Activated CD8-positive, alpha-beta T cell treated with anti-CD3 and anti-CD28 coated beads, Interleukin-2, amount 10 ng/mL, durations not matched to agents 7 days and 5 days (primary cell): ENCODE measurements at regions not wholly inside any gene's neighbourhood (a gene's known extent, or its start where the extent isn't known, plus 50 kb on each side); places are given as distances from the start of the nearest gene placed in this dataset.

Source experiments
- ATAC-seq: fragments of 150-1000 bp; cut with Tn5 transposase; one replicate; pipeline ENCODE4 v1.10.0; 2021; ENCODE audit warnings: moderate library complexity
- CTCF ChIA-PET: fragments of 350-600 bp; sonication (Branson Sonifier 250); formaldehyde crosslinking; loops from one replicate; lab custom pipeline; 2021; ENCODE audit warnings: antibody characterized with exemption; lab: Charles Lee
- POLR2A ChIA-PET: fragments of 350-600 bp; sonication (Branson Sonifier 250); formaldehyde crosslinking; loops from one replicate; lab custom pipeline; 2021; ENCODE audit warnings: antibody characterized with exemption; lab: Charles Lee
- DNase-seq: peaks from one replicate; pipeline ENCODE4 v3.0.0-alpha.2; 2020
- H3K27ac Mint-ChIP-seq: one replicate; pipeline ENCODE4 v1.8.0; 2021; ENCODE audit warnings: mild to moderate bottlenecking, mixed read lengths
- H3K27me3 Mint-ChIP-seq: one replicate; pipeline ENCODE4 v1.8.0; 2021; ENCODE audit warnings: low read depth, mixed read lengths
- H3K36me3 Mint-ChIP-seq: one replicate; pipeline ENCODE4 v1.8.0; 2021; ENCODE audit warnings: low read depth, mixed read lengths
- H3K4me1 Mint-ChIP-seq: one replicate; pipeline ENCODE4 v1.8.0; 2021; ENCODE audit warnings: low read depth, mixed read lengths
- H3K4me3 Mint-ChIP-seq: one replicate; pipeline ENCODE4 v1.8.0; 2021; ENCODE audit warnings: mild to moderate bottlenecking, mixed read lengths
- H3K9me3 Mint-ChIP-seq: one replicate; pipeline ENCODE4 v1.8.0; 2022; ENCODE audit warnings: mixed read lengths; ENCODE audit not compliant: insufficient read depth

GRCh38 chr7:142327628-142328405 lies 70.0 kb upstream of the PRSS58 start:
- H3K9me3 Mint-ChIP-seq, result no peaks in the 10 kb centered on the region
- H3K27ac Mint-ChIP-seq, result peak overlapping the region; percentile 65
- peaks cover 16% of the 10 kb centered on the region for H3K4me1 Mint-ChIP-seq
- H3K27me3 Mint-ChIP-seq, result peaks cover 24% of the 10 kb centered on the region
- no peak for ATAC-seq
- POLR2A ChIA-PET, result no interaction called here
- CTCF ChIA-PET, result no interaction called here
- no peak for DNase-seq
- H3K4me3 Mint-ChIP-seq, result peak overlapping the region; percentile 16
- H3K36me3 Mint-ChIP-seq, result no peaks in the 10 kb centered on the region

- Mint-ChIP-seq H3K27ac (peak overlapping the region; percentile 31), H3K36me3 (no peaks in the 10 kb centered on the region)
- CTCF ChIA-PET, result interaction anchor here (0.7 to 4.0 kb wide), 17 partner anchors 9 to 494 kb away, joined by 3 to 39 read pairs (median 5); no protein-coding TSS in a partner anchor
Measured at GRCh38 chr7:142323706-142324105, 65.8 kb upstream of the PRSS58 start.

GRCh38 chr7:142321391-142321790 lies 63.5 kb upstream of the PRSS58 start:
- Mint-ChIP-seq H3K36me3 (no peaks in the 10 kb centered on the region), H3K27me3 (peaks cover 22% of the 10 kb centered on the region), H3K4me1 (peaks cover 17% of the 10 kb centered on the region), H3K4me3 (peak overlapping the region; percentile 31), H3K9me3 (no peaks in the 10 kb centered on the region), H3K27ac (peak overlapping the region; percentile 31)
- ChIA-PET CTCF (interaction anchor here (1.4 to 5.9 kb wide), 4 partner anchors 18 to 678 kb away, joined by 4 to 53 read pairs (median 12); no protein-coding TSS in a partner anchor), POLR2A (interaction anchor here (1.0 to 2.3 kb wide), 5 partner anchors 17 to 490 kb away, joined by 4 to 7 read pairs (median 5); no protein-coding TSS in a partner anchor)
- DNase-seq (no peak), ATAC-seq (no peak)

More at GRCh38 chr7:142323706-142324105, 65.8 kb upstream of the PRSS58 start:
- Mint-ChIP-seq H3K27me3 (peaks cover 22% of the 10 kb centered on the region), H3K4me3 (no peak overlapping the region), H3K4me1 (peaks cover 20% of the 10 kb centered on the region), H3K9me3 (no peaks in the 10 kb centered on the region)
- DNase-seq (peak; percentile 53), ATAC-seq (peak; percentile 72)
- POLR2A ChIA-PET, result no interaction called here

- Mint-ChIP-seq H3K4me1 (peaks cover 17% of the 10 kb centered on the region), H3K36me3 (no peaks in the 10 kb centered on the region), H3K27ac (peak overlapping the region; percentile 46), H3K4me3 (peak overlapping the region; percentile 31), H3K27me3 (peaks cover 25% of the 10 kb centered on the region), H3K9me3 (no peaks in the 10 kb centered on the region)
- ChIA-PET POLR2A (interaction anchor here (0.9 to 2.3 kb wide), 8 partner anchors 17 to 490 kb away, joined by 3 to 7 read pairs (median 4); no protein-coding TSS in a partner anchor), CTCF (interaction anchor here (0.8 to 5.9 kb wide), 7 partner anchors 10 to 679 kb away, joined by 3 to 53 read pairs (median 6); no protein-coding TSS in a partner anchor)
- ATAC-seq, result no peak
- no peak for DNase-seq
Measured at GRCh38 chr7:142320883-142321282, 63.0 kb upstream of the PRSS58 start.

GRCh38 chr7:142319970-142320369 lies 62.1 kb upstream of the PRSS58 start:
- Mint-ChIP-seq H3K9me3 (no peaks in the 10 kb centered on the region), H3K4me3 (peak overlapping the region; percentile 39), H3K27me3 (peaks cover 29% of the 10 kb centered on the region), H3K27ac (peak overlapping the region; percentile 45), H3K4me1 (peaks cover 17% of the 10 kb centered on the region), H3K36me3 (no peaks in the 10 kb centered on the region)
- ChIA-PET POLR2A (interaction anchor here (0.9 to 2.3 kb wide), 5 partner anchors 468 to 489 kb away, joined by 3 to 7 read pairs (median 4); no protein-coding TSS in a partner anchor), CTCF (interaction anchor here (0.5 to 5.9 kb wide), 22 partner anchors 9 to 683 kb away, joined by 3 to 53 read pairs (median 5); no protein-coding TSS in a partner anchor)
- peak; percentile 55 for DNase-seq
- ATAC-seq, result peak; percentile 66

GRCh38 chr7:142314281-142314680 lies 56.4 kb upstream of the PRSS58 start:
- H3K4me3 Mint-ChIP-seq, result no peak overlapping the region
- POLR2A ChIA-PET, result interaction anchor here (2.5 kb wide), 1 partner anchor 494 kb away, joined by 12 read pairs; no protein-coding TSS in a partner anchor
- H3K27me3 Mint-ChIP-seq, result peaks cover 34% of the 10 kb centered on the region
- CTCF ChIA-PET, result interaction anchor here (1.0 to 4.2 kb wide), 5 partner anchors 10 to 70 kb away, joined by 3 to 40 read pairs (median 5); no protein-coding TSS in a partner anchor
- ATAC-seq (no peak), DNase-seq (no peak)
- H3K9me3 Mint-ChIP-seq, result no peaks in the 10 kb centered on the region
- no peak overlapping the region for H3K27ac Mint-ChIP-seq
- H3K36me3 Mint-ChIP-seq, result no peaks in the 10 kb centered on the region
- H3K4me1 Mint-ChIP-seq, result peaks cover 11% of the 10 kb centered on the region

GRCh38 chr7:142313528-142313927 lies 55.7 kb upstream of the PRSS58 start:
- Mint-ChIP-seq H3K4me3 (peak overlapping the region; percentile 10), H3K27me3 (peaks cover 32% of the 10 kb centered on the region), H3K27ac (no peak overlapping the region), H3K4me1 (peaks cover 11% of the 10 kb centered on the region), H3K36me3 (no peaks in the 10 kb centered on the region), H3K9me3 (no peaks in the 10 kb centered on the region)
- ChIA-PET CTCF (interaction anchor here (1.0 to 4.2 kb wide), 6 partner anchors 10 to 338 kb away, joined by 3 to 40 read pairs (median 6); no protein-coding TSS in a partner anchor), POLR2A (interaction anchor here (1.0 to 2.5 kb wide), 4 partner anchors 475 to 495 kb away, joined by 4 to 12 read pairs (median 6); no protein-coding TSS in a partner anchor)
- DNase-seq, result peak; percentile 45
- ATAC-seq, result peak; percentile 77

- ChIA-PET POLR2A (interaction anchor here (0.6 to 2.5 kb wide), 5 partner anchors 34 to 496 kb away, joined by 3 to 12 read pairs (median 5); no protein-coding TSS in a partner anchor), CTCF (interaction anchor here (0.7 to 4.2 kb wide), 7 partner anchors 9 to 499 kb away, joined by 3 to 40 read pairs (median 5); no protein-coding TSS in a partner anchor)
Measured at GRCh38 chr7:142311876-142312275, 54.0 kb upstream of the PRSS58 start.

GRCh38 chr7:142308918-142309317 lies 51.1 kb upstream of the PRSS58 start:
- POLR2A ChIA-PET, result interaction anchor here (0.9 to 1.2 kb wide), 3 partner anchors 488 to 502 kb away, joined by 3 to 4 read pairs (median 3); no protein-coding TSS in a partner anchor
- CTCF ChIA-PET, result interaction anchor here (0.7 to 2.1 kb wide), 3 partner anchors 11 to 693 kb away, joined by 3 to 9 read pairs (median 4); no protein-coding TSS in a partner anchor
- Mint-ChIP-seq H3K4me3 (peak overlapping the region; percentile 26), H3K27me3 (peaks cover 16% of the 10 kb centered on the region), H3K4me1 (peaks cover 11% of the 10 kb centered on the region), H3K9me3 (no peaks in the 10 kb centered on the region), H3K36me3 (no peaks in the 10 kb centered on the region), H3K27ac (no peak overlapping the region)
- ATAC-seq (no peak), DNase-seq (no peak)

More at GRCh38 chr7:142311876-142312275, 54.0 kb upstream of the PRSS58 start:
- Mint-ChIP-seq H3K4me3 (no peak overlapping the region), H3K27me3 (peaks cover 28% of the 10 kb centered on the region), H3K27ac (no peak overlapping the region), H3K9me3 (no peaks in the 10 kb centered on the region), H3K36me3 (no peaks in the 10 kb centered on the region), H3K4me1 (peaks cover 11% of the 10 kb centered on the region)
- DNase-seq (no peak), ATAC-seq (no peak)

- CTCF ChIA-PET, result interaction anchor here (0.7 to 2.1 kb wide), 2 partner anchors 333 to 693 kb away, joined by 3 to 9 read pairs; no protein-coding TSS in a partner anchor
- DNase-seq (no peak), ATAC-seq (no peak)
- Mint-ChIP-seq H3K4me3 (peak overlapping the region; percentile 26), H3K27ac (peak overlapping the region; percentile 23), H3K4me1 (peaks cover 8% of the 10 kb centered on the region), H3K36me3 (no peaks in the 10 kb centered on the region), H3K9me3 (no peaks in the 10 kb centered on the region), H3K27me3 (peaks cover 18% of the 10 kb centered on the region)
- POLR2A ChIA-PET, result interaction anchor here (0.9 to 1.2 kb wide), 3 partner anchors 489 to 503 kb away, joined by 3 to 4 read pairs (median 3); no protein-coding TSS in a partner anchor
Measured at GRCh38 chr7:142308326-142308725, 50.5 kb upstream of the PRSS58 start.
